Fibroblast of lung (primary cell): ENCODE measurements at regions not wholly inside any gene's neighbourhood (a gene's known extent, or its start where the extent isn't known, plus 50 kb on each side); places are given as distances from the start of the nearest gene placed in this dataset.

Experiments
- CTCF ChIP-seq, 2 donors: IDR thresholded peaks in 1 of 2; conservative IDR thresholded peaks in 1 of 2; 1 replicate in 1 of 2; 2 replicates in 1 of 2; pipeline ENCODE4 v1.5.1; 2011 to 2012; ENCODE audit warnings: low read length in 2 of 2, control low read depth in 1 of 2, inconsistent platforms in 1 of 2, low read depth in 1 of 2, mild to moderate bottlenecking in 1 of 2
- EZH2 ChIP-seq: IDR thresholded peaks from 2 replicates; pipeline ENCODE4 v1.5.1; 2012; ENCODE audit warnings: low read length, control low read depth, mild to moderate bottlenecking; ENCODE audit errors: missing control alignments

- no peak for TF ChIP-seq CTCF (conservative IDR thresholded peaks at IDR 0.05 in 1 of 2, IDR thresholded peaks at IDR 0.05 in 1 of 2; ENCODE audit: low read depth in 1 of 2, low read length in 2 of 2)
- no peak for TF ChIP-seq EZH2
Measured at GRCh38 chr4:158376106-158376840, 145.4 kb upstream of the RXFP1 start.
